Breast epithelium (tissue), 3 donors: ENCODE measurements at regions not wholly inside any gene's neighbourhood (a gene's known extent, or its start where the extent isn't known, plus 50 kb on each side); places are given as distances from the start of the nearest gene placed in this dataset.
"Not testable (repeated sequence)": the region's sequence is repeated elsewhere in the genome, so short reads cannot be mapped to it uniquely, and the experiment has no call there.

Experiments
- CTCF ChIP-seq, 3 donors: fragments of 450-650 bp; IDR thresholded peaks; one replicate each; pipeline ENCODE4 v1.5.1; 2016 to 2017; ENCODE audit warnings: antibody characterized with exemption in 3 of 3, mild to moderate bottlenecking in 3 of 3, moderate library complexity in 3 of 3
- POLR2A ChIP-seq: fragments of 450-650 bp; IDR thresholded peaks from one replicate; pipeline ENCODE4 v1.6.1; 2016; ENCODE audit warnings: antibody characterized with exemption, mild to moderate bottlenecking, moderate library complexity
- POLR2AphosphoS5 ChIP-seq, 3 donors: sonication (generic); formaldehyde crosslinking; IDR thresholded peaks; one replicate each; pipeline ENCODE4 v1.6.1; 2017; ENCODE audit warnings: antibody characterized with exemption in 3 of 3

- not testable (repeated sequence) for TF ChIP-seq CTCF (IDR thresholded peaks at IDR 0.05); POLR2A; POLR2AphosphoS5 (IDR thresholded peaks at IDR 0.05)
These were observed 123.0 kb downstream of the GATA3 start for GRCh38 chr10:8177526-8177925.
